NCI-H2171 treated with DMSO at 0.1 percent for 48 hours (cell line): ENCODE measurements at regions not wholly inside any gene's neighbourhood (a gene's known extent, or its start where the extent isn't known, plus 50 kb on each side); places are given as distances from the start of the nearest gene placed in this dataset.
A peak's percentile ranks its signal among the peaks of the same experiment; 100 is the strongest.

Experiments
- DNase-seq: peaks from one replicate; lab custom pipeline; 2025; lab: John Stamatoyannopoulos, UW

GRCh38 chr3:117661818-117662095 is 952.2 kb downstream of the TUSC7 start:
- DNase-seq, result no peak

- DNase-seq, result no peak
Measured at GRCh38 chr3:117665296-117665695, 955.7 kb downstream of the TUSC7 start.

- no peak for DNase-seq
Measured at GRCh38 chr3:117666325-117666724, 956.7 kb downstream of the TUSC7 start.

- DNase-seq, result no peak
Measured at GRCh38 chr3:117666812-117667211, 957.2 kb downstream of the TUSC7 start.

GRCh38 chr3:117669774-117670173 is 960.2 kb downstream of the TUSC7 start:
- no peak for DNase-seq

- no peak for DNase-seq
Measured at GRCh38 chr3:117671722-117672318, 962.2 kb downstream of the TUSC7 start.

- DNase-seq, result no peak
Measured at GRCh38 chr3:117674321-117674720, 964.7 kb downstream of the TUSC7 start.

GRCh38 chr3:117681619-117682018 is 972.0 kb downstream of the TUSC7 start:
- no peak for DNase-seq

- no peak for DNase-seq
Measured at GRCh38 chr3:117687096-117687495, 977.5 kb downstream of the TUSC7 start.

- DNase-seq, result peak; percentile 32
Measured at GRCh38 chr3:117688583-117688982, 979.0 kb downstream of the TUSC7 start.

- no peak for DNase-seq
Measured at GRCh38 chr3:117691526-117691925, 981.9 kb downstream of the TUSC7 start.

- DNase-seq, result no peak
Measured at GRCh38 chr3:117692416-117692995, 982.9 kb downstream of the TUSC7 start.

- no peak for DNase-seq
Measured at GRCh38 chr3:117695321-117695720, 985.7 kb downstream of the TUSC7 start.

GRCh38 chr3:117695871-117696645 is 986.5 kb downstream of the TUSC7 start:
- no peak for DNase-seq

GRCh38 chr3:117696851-117697407 is 987.4 kb downstream of the TUSC7 start:
- DNase-seq, result no peak

GRCh38 chr3:117699058-117699457 is 989.5 kb downstream of the TUSC7 start:
- no peak for DNase-seq

- no peak for DNase-seq
Measured at GRCh38 chr3:117700573-117701360, 991.2 kb downstream of the TUSC7 start.

- DNase-seq, result no peak
Measured at GRCh38 chr3:117705011-117705410, 995.4 kb downstream of the TUSC7 start.

- no peak for DNase-seq
Measured at GRCh38 chr3:117706037-117706436, 996.5 kb downstream of the TUSC7 start.

GRCh38 chr3:117706756-117707155 is 997.2 kb downstream of the TUSC7 start:
- no peak for DNase-seq

GRCh38 chr3:117708601-117709000 is 999.0 kb downstream of the TUSC7 start:
- no peak for DNase-seq

GRCh38 chr3:117709108-117709507 is 999.5 kb downstream of the TUSC7 start:
- DNase-seq, result no peak

GRCh38 chr3:117710501-117710900 is 1000.9 kb downstream of the TUSC7 start:
- DNase-seq, result no peak
